Activated CD4-positive, alpha-beta T cell treated with anti-CD3 and anti-CD28 coated beads for 48 hours (primary cell): ENCODE measurements at regions not wholly inside any gene's neighbourhood (a gene's known extent, or its start where the extent isn't known, plus 50 kb on each side); places are given as distances from the start of the nearest gene placed in this dataset.
A peak's percentile ranks its signal among the peaks of the same experiment; 100 is the strongest.

Experiments
- DNase-seq: peaks from one replicate; pipeline ENCODE4 v3.0.0-alpha.2; 2020

DNA sequence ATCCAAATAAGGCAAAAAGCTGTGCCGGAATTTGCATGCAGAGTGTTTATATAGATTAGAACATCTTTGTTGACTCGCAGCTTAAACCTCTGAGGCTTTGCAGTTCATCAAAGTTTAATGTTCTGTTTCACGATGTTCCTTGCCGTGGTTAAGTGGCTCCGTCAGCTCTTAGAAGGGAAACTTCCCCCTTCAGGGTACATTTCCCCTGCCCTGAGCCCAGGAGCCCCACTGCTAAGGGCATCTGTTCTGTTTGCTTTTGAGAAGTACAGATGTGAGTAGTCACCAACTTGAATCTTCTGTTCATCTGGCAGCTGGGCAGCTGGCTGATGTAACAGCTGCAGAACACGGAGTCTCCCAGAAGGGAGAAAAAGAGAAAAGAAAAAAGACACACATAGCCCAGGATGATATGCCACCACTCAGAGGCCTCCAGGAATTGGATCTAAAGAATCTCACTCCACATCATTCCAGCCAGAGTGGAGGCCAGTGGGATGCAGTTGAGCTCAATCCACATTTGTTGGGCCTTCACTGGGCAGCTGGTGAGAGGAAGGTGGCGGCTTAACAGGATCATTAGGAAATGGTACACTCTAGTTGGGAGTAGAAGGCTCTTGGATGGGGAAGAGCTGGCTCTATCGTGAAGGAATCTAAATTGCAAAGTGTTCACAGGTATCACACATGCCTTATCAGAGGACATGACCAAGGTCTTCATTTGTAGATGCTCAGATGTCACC lies 178.7 kb upstream of the RBPJ start:
- no peak for DNase-seq

DNA sequence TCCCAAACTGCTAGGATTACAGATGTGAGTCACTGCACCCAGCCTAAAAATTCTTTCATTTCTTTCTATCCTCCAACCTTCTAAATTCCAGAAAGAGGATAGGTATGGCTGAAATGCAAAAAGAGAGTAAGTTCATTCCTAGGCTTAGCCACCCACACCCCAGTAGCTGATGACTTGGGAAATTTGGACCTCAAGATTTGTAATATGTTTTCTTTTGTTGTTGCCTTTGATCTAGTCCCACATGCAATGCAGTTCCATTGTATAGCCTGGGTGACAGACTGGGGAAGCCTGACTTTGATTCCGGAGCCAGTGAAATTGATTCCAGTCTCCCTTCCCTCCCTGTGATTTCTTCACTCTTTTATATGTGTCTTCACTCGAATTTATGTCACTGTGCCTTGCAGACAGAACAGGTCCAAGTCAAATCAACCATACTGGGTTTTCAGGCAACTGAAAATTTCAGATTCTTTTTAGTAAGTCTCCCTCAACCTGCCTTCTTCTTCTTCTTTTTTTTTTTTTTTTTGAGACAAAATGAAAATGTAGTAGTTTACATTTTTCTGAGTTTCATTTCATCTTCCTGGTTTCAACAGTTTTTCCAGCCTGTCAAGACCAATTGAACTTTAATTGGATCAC lies 176.2 kb upstream of the RBPJ start:
- DNase-seq, result no peak

DNA sequence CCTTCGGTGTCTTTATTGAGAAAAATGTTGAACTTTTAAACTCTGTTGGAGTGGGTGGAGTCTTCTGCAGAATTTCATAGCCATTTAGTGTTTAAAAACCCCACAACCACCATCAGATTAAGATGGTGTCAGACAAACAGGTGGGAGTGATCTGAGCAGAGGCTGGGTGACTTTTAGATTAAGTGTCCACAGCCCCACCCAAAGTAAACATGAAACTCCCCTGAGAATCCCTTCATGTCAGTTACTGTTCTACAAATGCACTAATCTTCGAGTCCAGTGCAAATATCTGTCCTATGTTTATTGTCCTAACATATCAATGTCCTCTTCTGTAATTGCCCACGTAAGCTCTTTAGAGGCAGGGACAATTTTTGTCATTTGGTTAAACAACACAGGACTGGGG lies 175.6 kb upstream of the RBPJ start:
- no peak for DNase-seq

DNA sequence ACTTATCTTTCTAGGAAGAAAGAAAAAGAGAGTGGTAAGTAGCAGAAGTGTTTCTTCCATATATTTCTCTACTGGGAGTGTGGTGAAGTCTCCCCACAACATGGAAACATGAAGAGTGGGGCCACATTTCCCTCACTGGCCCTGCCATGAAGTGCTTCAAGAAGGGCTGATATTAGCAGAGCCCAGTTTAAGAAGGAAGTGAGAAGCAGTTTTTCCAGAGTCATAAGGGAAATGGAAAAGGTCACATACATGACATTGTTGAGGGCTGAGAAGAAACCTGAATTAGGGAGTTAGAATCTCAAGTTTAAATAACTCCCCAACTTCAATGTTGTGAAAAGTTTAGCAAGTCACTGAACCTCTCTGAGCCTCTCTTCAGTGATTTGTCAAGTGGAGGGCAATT lies 171.9 kb upstream of the RBPJ start:
- no peak for DNase-seq

DNA sequence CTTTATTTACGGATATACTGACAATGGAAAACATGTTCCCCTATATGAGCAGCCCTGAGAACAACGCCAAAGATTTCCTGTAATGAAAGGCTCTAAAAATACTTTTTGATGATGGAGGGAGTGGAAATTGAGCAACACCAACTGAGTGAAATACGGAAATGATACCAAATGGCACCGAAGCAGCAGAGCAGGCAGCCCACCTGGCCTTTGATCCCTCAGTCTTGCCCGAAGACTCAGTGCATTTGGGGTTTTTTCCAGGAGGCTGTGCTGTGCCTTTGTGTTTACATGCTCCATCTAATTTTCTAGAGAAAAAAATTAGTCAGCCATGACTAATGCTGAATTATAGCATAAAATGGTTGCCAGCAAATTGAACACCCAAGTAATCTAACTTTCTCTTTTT lies 169.9 kb upstream of the RBPJ start:
- DNase-seq, result peak; percentile 78

DNA sequence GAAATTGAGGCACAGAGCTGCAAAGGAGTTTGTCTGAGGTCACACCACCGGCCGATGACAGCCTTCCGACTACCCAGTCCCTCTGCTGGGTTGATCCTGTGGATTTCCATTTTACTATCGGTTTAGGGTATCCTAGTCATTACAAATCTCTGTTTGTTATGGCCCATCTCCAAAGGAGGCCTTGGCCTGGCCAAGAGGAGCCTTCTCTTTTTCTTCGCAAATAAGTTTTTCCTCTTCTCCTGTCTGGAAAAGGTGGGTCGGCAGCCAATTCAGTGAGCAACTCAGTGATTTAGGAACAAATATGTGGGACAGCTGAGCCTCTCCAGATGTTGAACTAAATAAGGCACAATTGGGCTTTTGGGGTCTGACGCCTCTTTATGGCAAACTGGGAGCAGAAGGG lies 169.2 kb upstream of the RBPJ start:
- no peak for DNase-seq

DNA sequence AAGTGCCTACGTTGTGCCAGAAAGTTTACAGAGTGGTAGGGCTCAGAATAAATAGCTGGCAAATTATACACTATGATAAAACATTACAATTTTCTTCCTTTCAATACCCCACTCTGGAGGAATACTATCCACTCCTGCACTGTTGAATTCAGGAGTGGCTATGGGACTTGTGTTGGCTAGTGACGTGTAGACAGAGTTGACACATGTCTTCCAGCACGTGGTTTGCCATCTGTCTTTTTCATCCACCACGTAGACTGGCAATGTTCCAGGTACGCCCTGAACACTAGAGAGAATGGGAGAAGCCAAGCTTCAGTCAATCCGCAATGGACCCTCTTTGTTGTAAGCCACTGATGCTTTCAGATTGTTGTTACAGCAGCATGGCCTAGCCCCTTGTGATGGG lies 168.8 kb upstream of the RBPJ start:
- peak; percentile 31 for DNase-seq

DNA sequence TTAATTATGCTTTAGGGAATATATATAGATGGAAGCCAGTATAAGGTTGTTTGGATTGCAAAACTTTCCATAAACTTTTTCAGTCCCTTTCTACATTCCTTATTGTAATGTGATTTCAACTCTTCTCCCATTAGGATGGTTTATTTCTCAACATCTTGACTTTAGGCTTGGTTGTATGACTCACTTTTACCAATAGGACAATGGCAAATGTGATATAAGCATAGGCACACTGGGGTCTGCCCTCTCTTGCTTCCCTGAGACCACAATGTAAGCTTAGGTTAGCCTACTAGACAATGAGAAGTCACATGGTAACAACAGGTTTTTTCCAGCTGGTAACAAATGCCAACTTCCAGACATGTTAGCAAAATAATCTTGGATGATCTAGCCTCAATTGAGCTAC lies 163.3 kb upstream of the RBPJ start:
- no peak for DNase-seq

DNA sequence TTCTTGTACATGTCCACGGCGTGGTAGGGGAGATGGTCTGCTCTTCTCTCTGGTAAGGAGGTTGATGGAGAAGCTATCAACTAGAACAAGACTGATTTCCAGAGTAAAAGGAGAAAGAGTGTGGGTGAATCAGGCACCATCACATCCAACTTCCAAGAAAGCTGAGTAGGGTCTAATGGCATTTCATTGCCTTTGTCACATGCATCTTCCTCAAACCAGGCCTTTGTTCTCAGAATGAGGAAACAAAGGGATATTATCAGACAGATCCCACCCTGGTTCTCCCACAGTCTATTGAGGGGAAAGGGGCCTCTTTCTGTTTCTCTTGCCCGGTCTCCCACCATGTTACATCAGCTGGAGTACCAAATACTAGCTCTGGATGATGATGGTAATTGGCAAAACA lies 160.2 kb upstream of the RBPJ start:
- no peak for DNase-seq

DNA sequence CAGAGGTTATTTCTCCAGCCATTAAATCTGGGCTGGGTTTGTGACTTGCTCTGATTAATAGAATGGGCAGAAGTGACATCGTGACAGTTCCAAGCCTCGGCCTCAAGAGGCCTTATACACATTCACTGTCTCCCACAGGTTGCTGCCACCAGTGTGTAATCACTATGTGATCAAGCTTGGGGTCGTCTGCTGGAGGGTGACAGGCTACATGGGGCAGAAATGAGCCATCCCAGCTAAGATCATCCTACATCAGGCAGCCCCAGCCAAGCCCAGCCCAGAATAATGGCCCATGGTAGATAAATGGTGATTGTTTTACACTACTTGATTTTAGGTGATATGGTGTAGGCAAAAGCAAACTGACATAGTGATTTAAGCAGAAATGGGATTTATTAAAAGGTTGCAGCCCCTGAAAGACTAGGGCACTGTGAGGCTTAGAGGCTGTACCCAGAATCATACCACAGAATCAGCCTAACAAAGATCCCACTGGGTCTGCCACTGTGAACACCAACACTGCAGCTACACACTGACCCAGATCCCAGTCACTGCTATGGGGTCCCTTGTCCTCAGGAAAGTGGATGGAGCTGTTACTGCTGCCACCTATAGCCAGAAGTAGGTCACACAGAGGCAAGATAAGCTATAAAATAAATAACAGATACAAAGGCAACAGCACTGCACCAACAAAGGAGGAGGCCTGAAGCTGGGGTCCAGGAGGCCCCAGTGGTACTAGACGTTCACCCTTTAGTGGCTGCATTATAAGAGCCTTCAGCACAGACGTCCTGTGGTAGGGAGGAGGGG lies 159.6 kb upstream of the RBPJ start:
- DNase-seq, result peak; percentile 38

DNA sequence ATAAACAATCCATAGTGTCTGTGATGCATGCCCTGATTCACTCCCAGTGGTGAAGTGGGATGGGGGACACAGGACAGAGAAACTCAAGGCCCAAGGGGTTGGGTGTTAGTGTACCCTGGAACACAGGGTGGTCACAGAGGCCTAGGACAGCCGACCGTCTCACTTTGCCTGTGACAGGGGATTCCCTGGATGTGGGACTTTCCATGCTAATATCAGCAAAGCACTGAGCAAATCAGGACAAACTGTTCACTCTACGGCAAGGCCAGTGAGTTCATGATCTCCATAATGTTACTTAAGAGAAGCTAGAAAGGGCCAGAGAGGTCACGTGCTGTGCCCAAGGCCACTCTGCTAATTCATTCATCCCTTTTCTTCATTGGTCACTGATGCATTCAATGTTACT lies 158.7 kb upstream of the RBPJ start:
- no peak for DNase-seq

DNA sequence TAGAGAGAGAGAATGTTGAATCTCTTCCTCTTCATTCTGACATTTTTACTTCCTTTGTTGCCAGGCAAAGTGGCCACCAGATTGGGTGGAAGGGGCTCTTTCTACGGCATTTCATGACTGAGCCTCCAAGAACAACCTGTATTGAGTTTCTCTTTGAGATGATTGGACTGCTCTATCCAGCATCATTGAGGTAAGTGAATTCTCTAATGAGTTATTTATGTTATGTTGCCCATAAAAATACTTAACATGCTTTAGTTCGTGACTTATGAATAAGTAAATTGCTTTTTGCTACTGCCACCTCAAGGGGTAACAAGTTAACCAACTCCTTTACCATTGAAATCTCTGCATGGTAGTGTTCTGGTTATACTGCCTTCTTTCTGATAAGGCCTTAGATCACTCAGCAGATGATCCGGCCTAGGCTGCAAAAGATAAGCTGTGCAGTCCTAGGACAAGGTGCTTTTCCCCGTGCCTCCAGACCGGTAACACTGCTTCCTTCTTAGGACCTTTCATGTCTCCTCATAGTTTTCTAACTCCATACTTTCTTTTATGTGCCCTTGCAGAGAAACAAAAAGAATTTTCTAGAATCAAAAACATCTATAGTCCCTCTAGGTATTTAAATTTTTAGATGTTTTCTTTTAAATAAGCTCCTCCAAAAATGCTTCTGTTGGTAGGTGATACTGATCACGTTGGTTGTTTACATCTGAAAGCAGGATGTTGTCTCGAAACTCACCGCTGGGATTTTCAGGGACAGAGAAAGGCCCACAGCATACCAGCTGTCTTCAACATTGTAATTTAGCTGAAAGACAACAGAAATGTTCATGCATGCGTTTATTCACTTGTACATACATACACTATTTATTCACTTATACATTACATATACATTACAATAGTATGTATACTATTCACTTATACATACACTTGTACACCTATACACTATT lies 157.1 kb upstream of the RBPJ start:
- DNase-seq, result no peak

DNA sequence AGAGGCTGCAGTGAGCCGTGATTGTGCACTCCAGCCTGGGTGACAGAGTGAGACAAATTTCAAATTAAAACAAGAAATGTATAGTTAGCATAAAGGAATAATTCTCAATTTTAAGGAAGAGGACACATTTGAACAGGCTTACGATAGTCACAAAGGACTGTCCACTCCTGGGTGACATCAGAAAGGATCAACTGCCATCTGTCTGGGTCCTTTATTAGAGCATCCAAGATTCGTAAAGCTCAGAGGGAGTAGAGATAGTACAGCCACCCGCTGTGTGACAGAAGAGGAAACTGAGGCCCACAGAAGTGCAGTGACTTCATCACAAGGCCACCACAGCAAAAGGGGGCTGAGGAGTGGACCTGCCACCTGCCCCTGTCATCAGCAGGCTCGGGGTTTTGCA lies 149.3 kb upstream of the RBPJ start:
- DNase-seq, result no peak

DNA sequence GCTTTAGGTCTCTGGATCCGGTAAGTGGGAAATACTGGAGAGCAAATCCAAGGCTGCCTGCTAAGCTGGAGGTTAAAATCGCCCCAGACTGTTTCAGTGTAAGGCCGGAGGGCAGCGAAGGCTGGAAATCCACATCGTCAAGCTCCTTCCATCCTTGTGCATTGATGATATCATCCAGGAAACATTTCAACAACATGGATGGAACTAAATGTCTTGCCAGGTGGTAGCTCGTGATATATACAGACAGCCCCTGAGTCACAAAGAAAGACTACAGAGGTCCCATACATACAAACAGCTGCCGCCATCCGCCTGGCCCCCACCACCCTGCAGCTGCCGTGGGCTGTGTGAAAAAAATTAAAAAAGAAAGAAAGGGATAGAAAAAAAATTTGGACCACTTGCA lies 148.9 kb upstream of the RBPJ start:
- no peak for DNase-seq

DNA sequence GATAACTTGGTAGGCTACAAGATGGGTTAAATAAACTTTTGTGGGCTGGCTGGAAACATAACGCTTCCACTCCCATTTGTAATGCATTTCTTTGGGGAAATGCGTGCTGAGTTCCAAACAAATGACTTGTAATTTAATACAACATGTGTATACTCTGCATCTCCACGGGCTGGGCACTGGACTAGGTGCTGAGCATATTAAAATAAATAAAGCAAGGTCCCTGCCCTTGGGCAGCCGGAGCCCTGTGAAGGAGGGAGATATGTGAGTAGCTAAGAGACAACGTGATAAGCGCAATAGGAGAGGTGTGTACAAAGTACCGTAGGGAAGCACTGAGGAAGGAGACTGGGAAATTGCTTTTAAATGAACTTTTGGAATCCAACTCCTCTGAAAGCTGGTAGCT lies 147.2 kb upstream of the RBPJ start:
- no peak for DNase-seq

DNA sequence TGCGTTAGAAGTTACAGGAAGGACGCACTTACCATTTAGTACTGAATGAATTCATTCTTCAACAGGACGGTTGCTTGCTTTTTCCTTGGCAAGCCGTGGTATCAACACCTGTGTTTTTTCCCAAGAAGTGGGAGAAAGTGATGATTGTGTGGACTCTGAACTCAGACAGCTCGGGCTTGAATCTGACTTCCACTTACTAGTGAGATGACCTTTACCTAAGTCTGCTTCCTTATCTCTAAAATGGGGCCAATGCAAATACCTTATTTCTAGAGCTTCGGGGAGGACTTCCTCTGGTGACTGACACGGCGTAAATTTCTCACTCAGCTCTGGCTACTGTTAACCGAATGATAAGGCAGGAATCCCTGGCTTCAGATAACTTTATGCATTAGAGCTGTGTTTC lies 146.8 kb upstream of the RBPJ start:
- no peak for DNase-seq

DNA sequence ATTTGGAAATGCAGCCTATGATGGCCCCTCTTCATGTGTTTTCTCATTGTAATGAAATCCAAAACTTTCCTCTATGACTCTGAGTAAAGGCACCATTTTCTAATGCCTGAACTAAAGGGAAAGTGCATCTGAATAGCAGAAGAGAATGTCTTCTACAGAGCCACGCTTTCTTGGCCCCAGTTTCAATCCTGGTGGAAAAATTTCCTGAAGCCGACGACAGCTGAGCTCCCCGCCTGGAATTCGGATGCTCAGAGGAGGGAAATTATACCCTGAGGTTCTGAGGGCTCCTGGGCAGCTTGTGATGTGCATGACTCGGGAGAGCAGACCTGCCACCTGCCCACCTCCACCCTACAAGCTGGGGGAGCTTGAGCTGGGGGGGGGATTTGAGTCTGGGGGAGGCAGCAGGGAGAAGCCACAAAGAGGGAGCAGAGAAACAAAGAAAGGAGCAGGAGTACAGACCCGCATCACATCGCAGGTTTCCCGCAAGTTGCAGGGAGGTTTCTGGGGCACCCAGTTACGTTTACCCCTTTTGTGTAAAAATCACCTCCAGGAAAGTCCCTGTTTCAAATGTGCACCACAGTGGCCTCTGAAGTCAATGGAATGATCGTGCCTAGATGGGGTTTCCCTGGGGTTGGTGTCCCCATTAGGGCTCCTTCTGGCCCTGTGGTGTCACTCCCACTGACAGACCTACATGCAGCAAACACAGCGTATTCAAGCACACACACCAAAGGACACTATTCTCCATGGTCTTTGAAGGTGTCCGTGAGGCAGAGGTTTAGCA lies 145.6 kb upstream of the RBPJ start:
- peak; percentile 40 for DNase-seq

DNA sequence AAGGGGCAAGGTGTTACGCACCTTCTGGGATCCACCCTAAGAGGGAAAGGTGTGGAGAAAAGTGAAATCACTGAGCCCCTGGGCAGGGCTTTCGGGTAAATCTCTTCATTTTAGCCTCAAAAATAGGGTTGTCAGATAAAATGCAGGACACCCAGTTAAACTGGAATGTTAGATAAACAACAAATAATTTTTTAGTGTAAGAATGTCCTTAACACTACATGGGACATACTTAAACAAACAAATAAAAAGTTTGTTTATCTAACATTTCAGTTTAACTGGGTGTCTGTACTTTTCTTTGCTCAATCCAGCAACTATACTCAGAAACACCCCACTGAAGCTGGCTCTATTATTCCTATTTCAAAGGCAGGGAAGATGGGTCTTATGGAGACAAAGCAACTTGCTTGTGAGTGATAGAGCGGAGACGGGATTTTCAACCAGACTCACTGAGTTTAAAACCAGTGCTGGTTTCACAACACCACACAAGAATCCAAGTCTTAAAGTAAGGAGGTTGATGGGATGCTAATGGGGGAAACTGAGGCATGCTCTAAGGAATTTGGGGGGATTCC lies 144.8 kb upstream of the RBPJ start:
- no peak for DNase-seq

DNA sequence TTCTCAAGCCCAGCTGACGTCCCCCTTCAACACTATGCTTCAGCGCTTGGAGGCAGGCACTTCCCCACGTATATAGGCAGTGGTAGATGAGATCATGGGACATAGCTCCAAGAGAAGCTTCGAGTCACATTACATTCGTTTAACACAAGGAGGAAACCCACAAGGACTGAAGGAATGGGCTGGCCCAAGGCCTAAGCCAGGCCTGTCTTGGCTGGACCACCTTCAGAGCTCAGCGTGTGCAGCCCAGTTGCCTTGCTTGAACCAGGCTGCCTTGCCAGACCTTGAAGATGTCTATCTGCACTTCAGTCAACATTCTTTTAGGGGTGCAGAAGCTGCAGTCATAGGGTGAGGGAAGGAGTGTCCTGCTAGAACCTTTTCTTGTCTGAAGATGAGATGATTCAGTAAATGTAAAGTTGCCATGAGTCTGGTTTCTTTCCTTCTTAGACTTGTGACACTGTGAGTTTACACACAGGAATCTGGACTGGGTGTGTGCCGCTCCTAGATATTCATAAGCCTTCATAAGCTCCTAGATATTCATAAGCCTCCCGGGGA lies 144.1 kb upstream of the RBPJ start:
- DNase-seq, result no peak

DNA sequence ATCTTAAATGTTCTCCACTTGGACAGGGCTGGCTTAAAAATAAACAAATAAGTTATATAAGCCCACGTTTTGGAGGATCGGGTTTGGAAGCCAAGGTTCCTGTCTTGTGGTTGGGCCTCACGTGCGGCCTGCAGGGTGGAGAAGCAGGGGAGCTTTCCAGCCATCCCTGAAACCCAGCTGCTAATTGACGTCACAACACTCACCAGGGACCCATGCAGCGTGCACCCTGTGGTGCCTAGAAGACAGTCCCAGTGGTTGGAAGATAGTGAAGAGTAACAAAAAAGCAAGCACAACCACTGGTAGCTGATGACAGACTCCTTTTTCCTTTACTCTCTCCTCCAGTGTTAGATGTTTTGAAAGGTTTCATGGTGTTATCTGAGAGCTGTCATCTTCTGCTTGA lies 142.0 kb upstream of the RBPJ start:
- no peak for DNase-seq

DNA sequence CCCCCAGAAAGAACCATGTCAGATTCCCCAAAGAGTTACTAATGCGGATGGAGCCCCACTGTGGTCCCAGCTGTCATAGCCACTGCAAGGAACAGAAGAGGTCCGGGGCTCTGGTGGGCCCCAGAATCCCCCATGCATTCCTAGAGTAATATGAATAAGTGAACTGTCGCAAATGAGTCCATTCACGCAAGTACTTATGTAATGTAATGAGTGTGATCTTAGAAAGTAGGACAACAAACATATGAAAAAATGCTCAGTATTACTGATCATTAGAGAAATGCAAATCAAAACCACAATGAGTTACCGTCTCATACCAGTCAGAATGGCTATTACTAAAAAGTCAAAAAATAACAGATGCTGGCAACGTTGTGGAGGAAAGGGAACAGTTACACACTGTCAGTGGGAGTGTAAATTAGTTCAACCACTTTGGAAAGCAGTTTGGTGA lies 141.5 kb upstream of the RBPJ start:
- peak; percentile 28 for DNase-seq

DNA sequence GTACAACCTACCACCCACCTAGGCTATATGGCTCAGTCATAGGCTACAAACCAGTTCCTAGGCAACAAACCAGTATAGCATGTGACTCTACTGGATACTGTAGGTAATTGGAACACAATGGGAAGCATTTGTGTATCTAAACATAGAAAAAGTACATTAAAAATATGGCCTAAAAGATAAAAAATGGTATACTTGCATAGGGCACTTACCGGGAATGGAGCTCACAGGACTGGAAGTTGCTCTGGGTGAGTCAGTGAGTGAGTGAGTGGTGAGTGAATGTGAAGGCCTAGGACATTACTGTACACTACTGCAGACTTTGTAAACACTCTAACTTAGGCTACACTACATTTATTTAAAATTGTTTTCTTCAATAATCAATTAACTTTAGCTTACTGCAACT lies 139.2 kb upstream of the RBPJ start:
- no peak for DNase-seq
